HEK293 (cell line): ENCODE measurements at regions not wholly inside any gene's neighbourhood (a gene's known extent, or its start where the extent isn't known, plus 50 kb on each side); places are given as distances from the start of the nearest gene placed in this dataset.

Source experiments
- ATF2 ChIP-seq: fragments of 450-650 bp; formaldehyde crosslinking; IDR thresholded peaks from 2 replicates; pipeline ENCODE4 v1.5.1; 2016; ENCODE audit warnings: missing biosample characterization, missing genetic modification characterization, low read depth
- BCL11A ChIP-seq: fragments of 450-650 bp; formaldehyde crosslinking; IDR thresholded peaks from 2 replicates; pipeline ENCODE4 v1.5.1; 2016; ENCODE audit warnings: low read depth, missing biosample characterization, missing genetic modification characterization
- CTCF ChIP-seq: fragments of 450-650 bp; formaldehyde crosslinking; IDR thresholded peaks from 2 replicates; pipeline ENCODE4 v1.5.1; 2016; ENCODE audit warnings: missing biosample characterization, missing genetic modification characterization
- SP2 ChIP-seq: fragments of 450-650 bp; formaldehyde crosslinking; IDR thresholded peaks from 2 replicates; pipeline ENCODE4 v1.5.1; 2016; ENCODE audit warnings: missing biosample characterization, missing genetic modification characterization
- YY1 ChIP-seq: fragments of 450-650 bp; formaldehyde crosslinking; IDR thresholded peaks from 2 replicates; pipeline ENCODE4 v1.5.1; 2018; ENCODE audit warnings: missing biosample characterization, missing genetic modification characterization
- ZBTB7A ChIP-seq: fragments of 450-650 bp; formaldehyde crosslinking; IDR thresholded peaks from 2 replicates; pipeline ENCODE4 v1.5.1; 2016; ENCODE audit warnings: low read depth, missing biosample characterization, missing genetic modification characterization
- ZNF146 ChIP-seq: fragments of 450-650 bp; formaldehyde crosslinking; IDR thresholded peaks from 2 replicates; pipeline ENCODE4 v1.5.1; 2016; ENCODE audit warnings: missing biosample characterization, missing genetic modification characterization
- ZNF16 ChIP-seq: fragments of 450-650 bp; formaldehyde crosslinking; IDR thresholded peaks from 2 replicates; pipeline ENCODE4 v1.5.1; 2016; ENCODE audit warnings: low read depth, missing biosample characterization, missing genetic modification characterization
- ZNF521 ChIP-seq: fragments of 450-650 bp; formaldehyde crosslinking; IDR thresholded peaks from 2 replicates; pipeline ENCODE4 v1.5.1; 2017; ENCODE audit warnings: missing biosample characterization, mild to moderate bottlenecking, missing genetic modification characterization
- ZNF629 ChIP-seq: fragments of 450-650 bp; formaldehyde crosslinking; IDR thresholded peaks from 2 replicates; pipeline ENCODE4 v1.5.1; 2017; ENCODE audit warnings: missing biosample characterization, missing genetic modification characterization
- ZNF837 ChIP-seq: fragments of 450-650 bp; formaldehyde crosslinking; IDR thresholded peaks from 2 replicates; pipeline ENCODE4 v1.5.1; 2016; ENCODE audit warnings: missing biosample characterization, missing genetic modification characterization
- ZSCAN18 ChIP-seq: fragments of 450-650 bp; formaldehyde crosslinking; IDR thresholded peaks from 2 replicates; pipeline ENCODE4 v1.5.1; 2016; ENCODE audit warnings: missing biosample characterization, missing genetic modification characterization
- TF ChIP-seq, protein P1 (sequence below): fragments of 450-650 bp; formaldehyde crosslinking; IDR thresholded peaks from 2 replicates; pipeline ENCODE4 v1.5.1; 2016; ENCODE audit warnings: missing biosample characterization, missing genetic modification characterization
- TF ChIP-seq, protein P2 (sequence below): fragments of 450-650 bp; formaldehyde crosslinking; IDR thresholded peaks from 2 replicates; pipeline ENCODE4 v1.5.1; 2016; ENCODE audit warnings: missing biosample characterization, missing genetic modification characterization

DNA sequence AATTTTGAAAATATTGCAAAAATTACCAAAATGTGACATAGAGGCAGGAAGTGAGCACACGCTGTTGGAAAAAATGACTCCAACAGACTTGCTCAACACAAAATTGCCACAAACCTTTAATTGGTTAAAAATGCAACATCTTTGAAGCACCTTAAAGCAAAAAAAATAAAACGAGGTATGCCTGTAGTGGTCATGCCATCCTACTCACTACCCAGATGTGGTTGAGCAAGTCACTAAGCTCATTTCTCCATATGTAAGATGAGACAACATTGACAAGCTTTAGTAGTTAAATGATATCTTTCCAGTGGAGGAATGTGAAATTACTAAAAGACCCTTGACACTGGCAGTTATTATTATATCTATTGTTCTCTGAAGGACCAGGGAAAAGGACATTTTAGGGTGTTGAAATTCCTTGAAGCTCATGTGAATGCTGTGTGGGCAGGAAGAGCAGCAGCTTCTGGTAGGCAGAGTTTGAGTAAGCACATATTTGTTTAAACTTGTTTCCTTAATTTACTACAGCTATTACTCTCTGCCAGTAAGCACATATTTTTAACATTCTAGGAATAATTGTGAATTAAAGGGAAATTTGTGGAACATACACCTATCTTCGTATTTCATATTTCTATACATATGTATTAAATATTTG lies 131.6 kb upstream of the P2RY1 start:
- TF ChIP-seq CTCF (tag by site-specific recombination): no peak
- no peak for TF ChIP-seq BCL11A
- TF ChIP-seq ZNF16 (tag by site-specific recombination): no peak
- TF ChIP-seq ZSCAN18 (tag by site-specific recombination): no peak
- no peak for TF ChIP-seq ZNF837
- TF ChIP-seq, protein P1, sequence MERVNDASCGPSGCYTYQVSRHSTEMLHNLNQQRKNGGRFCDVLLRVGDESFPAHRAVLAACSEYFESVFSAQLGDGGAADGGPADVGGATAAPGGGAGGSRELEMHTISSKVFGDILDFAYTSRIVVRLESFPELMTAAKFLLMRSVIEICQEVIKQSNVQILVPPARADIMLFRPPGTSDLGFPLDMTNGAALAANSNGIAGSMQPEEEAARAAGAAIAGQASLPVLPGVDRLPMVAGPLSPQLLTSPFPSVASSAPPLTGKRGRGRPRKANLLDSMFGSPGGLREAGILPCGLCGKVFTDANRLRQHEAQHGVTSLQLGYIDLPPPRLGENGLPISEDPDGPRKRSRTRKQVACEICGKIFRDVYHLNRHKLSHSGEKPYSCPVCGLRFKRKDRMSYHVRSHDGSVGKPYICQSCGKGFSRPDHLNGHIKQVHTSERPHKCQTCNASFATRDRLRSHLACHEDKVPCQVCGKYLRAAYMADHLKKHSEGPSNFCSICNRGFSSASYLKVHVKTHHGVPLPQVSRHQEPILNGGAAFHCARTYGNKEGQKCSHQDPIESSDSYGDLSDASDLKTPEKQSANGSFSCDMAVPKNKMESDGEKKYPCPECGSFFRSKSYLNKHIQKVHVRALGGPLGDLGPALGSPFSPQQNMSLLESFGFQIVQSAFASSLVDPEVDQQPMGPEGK: no peak
- TF ChIP-seq ZNF629 (tag by site-specific recombination): no peak
- TF ChIP-seq YY1 (tag by site-specific recombination): no peak
- TF ChIP-seq ZNF146: no peak
- TF ChIP-seq SP2: no peak
- TF ChIP-seq ZBTB7A (tag by site-specific recombination): no peak
- no peak for TF ChIP-seq ZNF521 (tag by site-specific recombination)
- TF ChIP-seq, protein P2, sequence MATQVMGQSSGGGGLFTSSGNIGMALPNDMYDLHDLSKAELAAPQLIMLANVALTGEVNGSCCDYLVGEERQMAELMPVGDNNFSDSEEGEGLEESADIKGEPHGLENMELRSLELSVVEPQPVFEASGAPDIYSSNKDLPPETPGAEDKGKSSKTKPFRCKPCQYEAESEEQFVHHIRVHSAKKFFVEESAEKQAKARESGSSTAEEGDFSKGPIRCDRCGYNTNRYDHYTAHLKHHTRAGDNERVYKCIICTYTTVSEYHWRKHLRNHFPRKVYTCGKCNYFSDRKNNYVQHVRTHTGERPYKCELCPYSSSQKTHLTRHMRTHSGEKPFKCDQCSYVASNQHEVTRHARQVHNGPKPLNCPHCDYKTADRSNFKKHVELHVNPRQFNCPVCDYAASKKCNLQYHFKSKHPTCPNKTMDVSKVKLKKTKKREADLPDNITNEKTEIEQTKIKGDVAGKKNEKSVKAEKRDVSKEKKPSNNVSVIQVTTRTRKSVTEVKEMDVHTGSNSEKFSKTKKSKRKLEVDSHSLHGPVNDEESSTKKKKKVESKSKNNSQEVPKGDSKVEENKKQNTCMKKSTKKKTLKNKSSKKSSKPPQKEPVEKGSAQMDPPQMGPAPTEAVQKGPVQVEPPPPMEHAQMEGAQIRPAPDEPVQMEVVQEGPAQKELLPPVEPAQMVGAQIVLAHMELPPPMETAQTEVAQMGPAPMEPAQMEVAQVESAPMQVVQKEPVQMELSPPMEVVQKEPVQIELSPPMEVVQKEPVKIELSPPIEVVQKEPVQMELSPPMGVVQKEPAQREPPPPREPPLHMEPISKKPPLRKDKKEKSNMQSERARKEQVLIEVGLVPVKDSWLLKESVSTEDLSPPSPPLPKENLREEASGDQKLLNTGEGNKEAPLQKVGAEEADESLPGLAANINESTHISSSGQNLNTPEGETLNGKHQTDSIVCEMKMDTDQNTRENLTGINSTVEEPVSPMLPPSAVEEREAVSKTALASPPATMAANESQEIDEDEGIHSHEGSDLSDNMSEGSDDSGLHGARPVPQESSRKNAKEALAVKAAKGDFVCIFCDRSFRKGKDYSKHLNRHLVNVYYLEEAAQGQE (tag by site-specific recombination): no peak
- TF ChIP-seq ATF2: no peak
